ENCODE measurements at regions not wholly inside any gene's neighbourhood (a gene's known extent, or its start where the extent isn't known, plus 50 kb on each side); places are given as distances from the start of the nearest gene placed in this dataset.

DNA sequence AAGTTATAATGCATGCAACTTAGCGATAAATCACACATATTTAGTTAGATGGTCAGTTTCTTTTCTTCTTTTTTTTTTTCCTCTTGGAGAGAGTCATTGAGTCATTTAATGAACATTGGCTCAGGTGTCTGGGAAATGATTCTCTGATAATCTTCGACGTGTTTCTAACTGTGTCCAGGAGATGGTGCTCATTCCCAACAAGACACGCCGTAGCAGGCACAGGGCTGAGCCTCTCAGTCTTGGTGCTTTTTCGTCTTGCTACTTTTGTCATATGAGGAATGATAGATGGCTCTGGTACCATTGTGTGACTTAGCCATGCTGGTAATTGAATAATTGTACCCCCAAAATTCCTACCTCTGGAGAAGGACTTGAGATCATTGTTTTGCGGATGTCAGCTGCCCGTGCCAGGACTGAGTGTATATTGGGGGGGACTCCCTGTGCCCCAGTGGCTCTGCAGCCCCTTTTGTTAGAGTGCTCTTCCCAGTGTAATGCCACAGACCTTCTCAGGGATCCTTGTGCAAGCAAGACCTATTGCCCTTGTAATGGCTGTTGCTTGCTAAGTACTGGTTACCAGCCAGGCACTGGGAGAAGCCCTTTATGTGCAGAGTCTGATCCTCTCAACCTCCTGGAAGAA is 107.6 kb upstream of the CYRIA start:
- Mint-ChIP-seq H3K4me1 (peaks cover 2% of the 10 kb centered on the region), H3K9me3 (ENCODE audit: insufficient read depth) (no peaks in the 10 kb centered on the region), H3K27me3 (peaks cover 19% of the 10 kb centered on the region), H3K4me3 (no peak overlapping the region), H3K27ac (no peak overlapping the region)
- Histone ChIP-seq H4K20me1 (ENCODE audit: control insufficient read depth, insufficient read depth, low read length, poor library complexity, severe bottlenecking) (no peaks in the 10 kb centered on the region), H3K79me2 (ENCODE audit: control insufficient read depth, insufficient read depth, low read length) (no peaks in the 10 kb centered on the region), H3K9ac (ENCODE audit: low read length) (no peak overlapping the region), H3K4me2 (replicated peaks; ENCODE audit: low read depth, low read length, poor library complexity, severe bottlenecking) (no peak overlapping the region), H3K36me3 (replicated peaks in 1 of 2; ENCODE audit: control extremely low read depth in 1 of 2, control insufficient read depth in 1 of 2, extremely low read depth in 1 of 2, insufficient read depth in 2 of 2, low read length in 1 of 2) (no peaks in the 10 kb centered on the region), H3K27me3 (replicated peaks in 1 of 4; ENCODE audit: control extremely low read depth in 1 of 4, control insufficient read depth in 3 of 4, insufficient read depth in 4 of 4, low read length in 3 of 4) (peaks cover 0 to 4% (median under 1%) of the 10 kb centered on the region in 4 experiments), H2AFZ (ENCODE audit: insufficient read depth, low read depth, low read length, poor library complexity, severe bottlenecking) (no peak overlapping the region), H3K4me3 (ENCODE audit: control extremely low read depth in 1 of 5, extremely low read depth in 1 of 5, insufficient read depth in 1 of 5, low read depth in 2 of 5, low read length in 4 of 5) (no peak overlapping the region), H3K9me3 (ENCODE audit: control extremely low read depth in 1 of 3, control insufficient read depth in 2 of 3, insufficient read depth in 1 of 3, low read length in 2 of 3) (no peaks in the 10 kb centered on the region), H3K27ac (ENCODE audit: low read length in 2 of 2) (no peak overlapping the region), H3K4me1 (ENCODE audit: control insufficient read depth in 2 of 2, insufficient read depth in 2 of 2, low read length in 2 of 2) (no peaks in the 10 kb centered on the region)
- CTCF ChIA-PET = interaction anchor here (0.7 to 11.4 kb wide), 24 partner anchors 11 to 1601 kb away, joined by 3 to 222 read pairs (median 4); no protein-coding TSS in a partner anchor
- POLR2A ChIA-PET = no interaction called here
- WGBS (ENCODE audit: insufficient coverage) = 30% methylated on average over 7 of the region's 8 CpGs
- DNase-seq (peak; percentile 47), ATAC-seq (ENCODE audit: low read depth) (peak; percentile 71)
- intact Hi-C loops (cut with micrococcal nuclease) = loop anchor here (2.0 to 5.0 kb wide), 2 partner anchors 376 to 799 kb away; no protein-coding TSS in a partner anchor
- TF ChIP-seq EZH2 (IDR thresholded peaks at IDR 0.05; ENCODE audit: borderline replicate concordance, insufficient read depth, low read depth, low read length, poor library complexity, severe bottlenecking) = no peak
- TF ChIP-seq, protein P1, sequence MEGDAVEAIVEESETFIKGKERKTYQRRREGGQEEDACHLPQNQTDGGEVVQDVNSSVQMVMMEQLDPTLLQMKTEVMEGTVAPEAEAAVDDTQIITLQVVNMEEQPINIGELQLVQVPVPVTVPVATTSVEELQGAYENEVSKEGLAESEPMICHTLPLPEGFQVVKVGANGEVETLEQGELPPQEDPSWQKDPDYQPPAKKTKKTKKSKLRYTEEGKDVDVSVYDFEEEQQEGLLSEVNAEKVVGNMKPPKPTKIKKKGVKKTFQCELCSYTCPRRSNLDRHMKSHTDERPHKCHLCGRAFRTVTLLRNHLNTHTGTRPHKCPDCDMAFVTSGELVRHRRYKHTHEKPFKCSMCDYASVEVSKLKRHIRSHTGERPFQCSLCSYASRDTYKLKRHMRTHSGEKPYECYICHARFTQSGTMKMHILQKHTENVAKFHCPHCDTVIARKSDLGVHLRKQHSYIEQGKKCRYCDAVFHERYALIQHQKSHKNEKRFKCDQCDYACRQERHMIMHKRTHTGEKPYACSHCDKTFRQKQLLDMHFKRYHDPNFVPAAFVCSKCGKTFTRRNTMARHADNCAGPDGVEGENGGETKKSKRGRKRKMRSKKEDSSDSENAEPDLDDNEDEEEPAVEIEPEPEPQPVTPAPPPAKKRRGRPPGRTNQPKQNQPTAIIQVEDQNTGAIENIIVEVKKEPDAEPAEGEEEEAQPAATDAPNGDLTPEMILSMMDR (IDR thresholded peaks at IDR 0.05) = peak; percentile 81

DNA sequence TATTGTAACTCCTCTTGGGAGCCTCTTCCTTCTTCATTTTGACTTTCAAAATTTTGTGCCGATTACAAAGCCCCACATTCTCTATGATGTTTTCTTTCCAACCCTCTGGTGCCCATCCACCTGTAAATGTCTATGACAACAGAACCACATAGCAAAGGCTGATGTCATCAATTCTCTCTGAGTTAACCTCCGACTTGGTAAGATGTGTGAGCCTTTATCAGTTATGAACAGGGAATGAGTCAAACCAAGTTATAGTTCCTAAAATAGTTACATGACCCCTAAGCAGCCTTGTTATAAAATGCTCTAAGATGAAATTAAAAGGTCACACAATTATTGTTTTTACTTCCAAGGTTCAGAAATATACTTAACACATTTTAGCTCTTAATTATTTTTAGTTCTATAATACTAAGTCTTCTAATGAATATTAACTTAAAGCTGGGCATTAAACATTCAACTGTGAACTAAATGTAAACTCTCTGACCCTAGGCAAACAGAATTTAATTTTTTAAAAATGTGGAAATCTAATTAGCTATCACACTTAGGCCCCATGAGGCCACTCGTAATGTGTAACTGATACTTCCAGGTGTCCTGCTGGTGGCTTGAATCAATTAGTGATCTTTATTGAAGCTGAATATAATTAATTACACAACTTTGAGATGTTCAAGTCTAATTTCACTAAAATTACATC is 102.3 kb upstream of the CYRIA start:
- H3K36me3 ChIP-seq (replicated peaks in 1 of 2; ENCODE audit: control extremely low read depth in 1 of 2, control insufficient read depth in 1 of 2, extremely low read depth in 1 of 2, insufficient read depth in 2 of 2, low read length in 1 of 2) = no peaks in the 10 kb centered on the region
- ChIA-PET CTCF (interaction anchor here (2.4 to 11.4 kb wide), 3 partner anchors 11 to 903 kb away, joined by 6 to 222 read pairs (median 22); no protein-coding TSS in a partner anchor), POLR2A (no interaction called here)
- peaks cover 8% of the 10 kb centered on the region for H3K4me1 Mint-ChIP-seq
- H4K20me1 ChIP-seq (ENCODE audit: control insufficient read depth, insufficient read depth, low read length, poor library complexity, severe bottlenecking) = no peaks in the 10 kb centered on the region
- H3K9me3 Mint-ChIP-seq (ENCODE audit: insufficient read depth) = peaks cover 5% of the 10 kb centered on the region
- no peak overlapping the region for H3K27ac Mint-ChIP-seq
- ATAC-seq (ENCODE audit: low read depth) (no peak), DNase-seq (no peak)
- no peak overlapping the region for H3K4me3 Mint-ChIP-seq
- H3K4me3 ChIP-seq (ENCODE audit: control extremely low read depth in 1 of 5, extremely low read depth in 1 of 5, insufficient read depth in 1 of 5, low read depth in 2 of 5, low read length in 4 of 5) = no peak overlapping the region
- TF ChIP-seq, protein P1 (IDR thresholded peaks at IDR 0.05) = no peak
- TF ChIP-seq EZH2 (IDR thresholded peaks at IDR 0.05; ENCODE audit: borderline replicate concordance, insufficient read depth, low read depth, low read length, poor library complexity, severe bottlenecking) = no peak
- H3K79me2 ChIP-seq (ENCODE audit: control insufficient read depth, insufficient read depth, low read length) = no peaks in the 10 kb centered on the region
- intact Hi-C loops (cut with micrococcal nuclease) = no loop called here
- H3K27me3 Mint-ChIP-seq = peaks cover 22% of the 10 kb centered on the region
- no peaks in the 10 kb centered on the region for H3K4me1 ChIP-seq (ENCODE audit: control insufficient read depth in 2 of 2, insufficient read depth in 2 of 2, low read length in 2 of 2)
- H2AFZ ChIP-seq (ENCODE audit: insufficient read depth, low read depth, low read length, poor library complexity, severe bottlenecking) = no peak overlapping the region
- H3K27me3 ChIP-seq (replicated peaks in 1 of 4; ENCODE audit: control extremely low read depth in 1 of 4, control insufficient read depth in 3 of 4, insufficient read depth in 4 of 4, low read length in 3 of 4) = peaks cover 0 to 4% (median 0%) of the 10 kb centered on the region in 4 experiments
- no peak overlapping the region for H3K27ac ChIP-seq (ENCODE audit: low read length in 2 of 2)
- H3K4me2 ChIP-seq (replicated peaks; ENCODE audit: low read depth, low read length, poor library complexity, severe bottlenecking) = no peak overlapping the region
- no peak overlapping the region for H3K9ac ChIP-seq (ENCODE audit: low read length)
- peaks cover 0 to 4% (median 0%) of the 10 kb centered on the region in 3 donors for H3K9me3 ChIP-seq (ENCODE audit: control extremely low read depth in 1 of 3, control insufficient read depth in 2 of 3, insufficient read depth in 1 of 3, low read length in 2 of 3)
- WGBS (ENCODE audit: insufficient coverage) = 100% methylated on average over 1 of the region's 3 CpGs
